ENCODE measurements at regions not wholly inside any gene's neighbourhood (a gene's known extent, or its start where the extent isn't known, plus 50 kb on each side); places are given as distances from the start of the nearest gene placed in this dataset.

GRCh38 chr6:91242614-91242949, 655.7 kb upstream of the MAP3K7 start:
- TF ChIP-seq CTCF (conservative IDR thresholded peaks at IDR 0.05) (no peak), EZH2 (IDR thresholded peaks at IDR 0.05; ENCODE audit: low read depth) (no peak)
